DND-41 (cell line): ENCODE measurements at regions not wholly inside any gene's neighbourhood (a gene's known extent, or its start where the extent isn't known, plus 50 kb on each side); places are given as distances from the start of the nearest gene placed in this dataset.

Experiments used
- ATAC-seq: fragments of 200-7000 bp; cut with Tn5 transposase; 3 replicates; pipeline ENCODE4 v1.9.1; 2021; ENCODE audit warnings: low read depth; ENCODE audit not compliant: insufficient read depth
- DNase-seq: peaks from one replicate; pipeline ENCODE4 v3.0.0-alpha.2; 2020
- H2AFZ ChIP-seq: 2 replicates; pipeline ENCODE4 v1.6.0; 2012; ENCODE audit warnings: low read depth, low read length
- H3K27ac ChIP-seq: 2 replicates; pipeline ENCODE4 v1.5.1; 2012; ENCODE audit warnings: low read length, inconsistent platforms
- H3K27me3 ChIP-seq: fragments of 200-600 bp; sonication (generic); 2 replicates; pipeline ENCODE4 v1.6.0; 2012; ENCODE audit warnings: low read length, mild to moderate bottlenecking, inconsistent platforms; ENCODE audit not compliant: insufficient read depth, poor library complexity
- H3K36me3 ChIP-seq: 2 replicates; pipeline ENCODE4 v1.5.1; 2012; ENCODE audit warnings: low read length, inconsistent platforms; ENCODE audit not compliant: insufficient read depth
- H3K4me1 ChIP-seq: 2 replicates; pipeline ENCODE4 v1.5.1; 2012; ENCODE audit warnings: mild to moderate bottlenecking, low read length; ENCODE audit not compliant: insufficient read depth
- H3K4me2 ChIP-seq: 2 replicates; pipeline ENCODE4 v1.6.0; 2012; ENCODE audit warnings: mild to moderate bottlenecking, moderate library complexity, low read length, inconsistent platforms; ENCODE audit not compliant: insufficient read depth
- H3K4me3 ChIP-seq, 2 experiments: fragments of 200-600 bp in 1 of 2; shearing (Covaris generic) in 1 of 2; 2 replicates each; pipeline ENCODE4 v1.5.1; 2012 to 2016; ENCODE audit warnings: inconsistent platforms in 2 of 2, low read length in 2 of 2, mild to moderate bottlenecking in 2 of 2, low read depth in 1 of 2, moderate library complexity in 1 of 2
- H3K79me2 ChIP-seq: 2 replicates; pipeline ENCODE4 v1.6.0; 2012; ENCODE audit warnings: low read length, inconsistent platforms; ENCODE audit not compliant: insufficient read depth
- H3K9ac ChIP-seq: 2 replicates; pipeline ENCODE4 v1.6.0; 2012; ENCODE audit warnings: low read depth, mild to moderate bottlenecking, inconsistent platforms, low read length, moderate library complexity
- H3K9me3 ChIP-seq: 2 replicates; pipeline ENCODE4 v1.5.1; 2012; ENCODE audit warnings: low read length, moderate library complexity, mild to moderate bottlenecking, inconsistent platforms; ENCODE audit not compliant: insufficient read depth, severe bottlenecking
- H4K20me1 ChIP-seq: 2 replicates; pipeline ENCODE4 v1.6.0; 2012; ENCODE audit warnings: low read length; ENCODE audit not compliant: insufficient read depth
- EZH2 ChIP-seq: IDR thresholded peaks from 3 replicates; pipeline ENCODE4 v1.6.1; 2012; ENCODE audit warnings: borderline replicate concordance, low read depth, mild to moderate bottlenecking, moderate library complexity, low read length, inconsistent platforms; ENCODE audit not compliant: severe bottlenecking
- TF ChIP-seq, protein P1 (sequence below): IDR thresholded peaks from 2 replicates; pipeline ENCODE4 v1.5.1; 2012; ENCODE audit warnings: borderline replicate concordance, low read length, moderate library complexity, mild to moderate bottlenecking; ENCODE audit not compliant: poor library complexity, severe bottlenecking; ENCODE audit errors: extremely low read depth

DNA sequence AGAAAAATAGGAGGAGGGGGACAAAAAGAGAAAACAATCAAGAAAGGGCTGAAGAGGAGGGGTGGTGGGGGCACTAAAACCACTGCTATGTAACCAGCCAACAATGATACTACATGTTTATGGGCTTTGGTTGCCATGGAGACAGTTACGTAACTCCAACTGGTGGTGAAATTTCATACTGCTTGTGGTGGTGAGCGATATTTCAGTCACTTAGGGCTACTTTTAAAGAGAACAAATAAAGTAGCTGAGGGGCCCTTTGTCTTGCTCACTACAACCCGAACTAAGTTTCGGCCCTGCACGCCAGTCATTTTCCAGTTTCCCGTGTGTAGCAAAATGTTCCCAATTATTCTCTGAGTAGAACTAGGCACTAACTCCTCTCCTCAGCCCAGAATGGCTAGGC, 275.2 kb upstream of the EDA2R start:
- no peak overlapping the region for H3K27ac ChIP-seq
- no peaks in the 10 kb centered on the region for H3K36me3 ChIP-seq
- H3K79me2 ChIP-seq: no peaks in the 10 kb centered on the region
- H3K27me3 ChIP-seq: no peaks in the 10 kb centered on the region
- ATAC-seq: no peak
- H2AFZ ChIP-seq: no peak overlapping the region
- no peak overlapping the region for H3K4me2 ChIP-seq
- no peak overlapping the region for H3K4me3 ChIP-seq
- H4K20me1 ChIP-seq: no peaks in the 10 kb centered on the region
- DNase-seq: no peak
- no peaks in the 10 kb centered on the region for H3K9me3 ChIP-seq
- TF ChIP-seq, protein P1, sequence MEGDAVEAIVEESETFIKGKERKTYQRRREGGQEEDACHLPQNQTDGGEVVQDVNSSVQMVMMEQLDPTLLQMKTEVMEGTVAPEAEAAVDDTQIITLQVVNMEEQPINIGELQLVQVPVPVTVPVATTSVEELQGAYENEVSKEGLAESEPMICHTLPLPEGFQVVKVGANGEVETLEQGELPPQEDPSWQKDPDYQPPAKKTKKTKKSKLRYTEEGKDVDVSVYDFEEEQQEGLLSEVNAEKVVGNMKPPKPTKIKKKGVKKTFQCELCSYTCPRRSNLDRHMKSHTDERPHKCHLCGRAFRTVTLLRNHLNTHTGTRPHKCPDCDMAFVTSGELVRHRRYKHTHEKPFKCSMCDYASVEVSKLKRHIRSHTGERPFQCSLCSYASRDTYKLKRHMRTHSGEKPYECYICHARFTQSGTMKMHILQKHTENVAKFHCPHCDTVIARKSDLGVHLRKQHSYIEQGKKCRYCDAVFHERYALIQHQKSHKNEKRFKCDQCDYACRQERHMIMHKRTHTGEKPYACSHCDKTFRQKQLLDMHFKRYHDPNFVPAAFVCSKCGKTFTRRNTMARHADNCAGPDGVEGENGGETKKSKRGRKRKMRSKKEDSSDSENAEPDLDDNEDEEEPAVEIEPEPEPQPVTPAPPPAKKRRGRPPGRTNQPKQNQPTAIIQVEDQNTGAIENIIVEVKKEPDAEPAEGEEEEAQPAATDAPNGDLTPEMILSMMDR: no peak
- TF ChIP-seq EZH2: no peak
- H3K4me1 ChIP-seq: no peaks in the 10 kb centered on the region
- no peak overlapping the region for H3K9ac ChIP-seq

DNA sequence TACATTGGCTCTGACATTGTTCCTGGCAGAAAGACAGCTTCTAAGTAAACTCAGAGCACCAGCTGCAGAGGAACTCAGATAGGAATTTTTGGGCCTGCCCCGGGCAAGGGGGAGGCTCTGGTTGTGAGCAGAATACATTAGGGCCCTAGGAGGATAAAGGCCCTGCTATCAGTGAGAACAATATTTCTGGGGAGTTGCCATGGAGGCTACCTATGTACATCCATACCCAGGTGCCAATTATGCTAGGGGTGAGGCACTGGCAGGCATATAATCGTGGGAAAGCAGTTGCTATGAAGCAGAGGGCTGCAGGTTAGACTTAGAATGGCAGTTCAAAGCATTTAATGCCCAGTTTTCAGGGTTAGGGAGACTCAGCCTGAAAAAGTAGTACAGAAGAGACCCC, 273.5 kb upstream of the EDA2R start:
- H3K4me2 ChIP-seq: no peak overlapping the region
- no peaks in the 10 kb centered on the region for H4K20me1 ChIP-seq
- H3K36me3 ChIP-seq: no peaks in the 10 kb centered on the region
- ATAC-seq (no peak), DNase-seq (no peak)
- H3K27me3 ChIP-seq: no peaks in the 10 kb centered on the region
- H3K9ac ChIP-seq: no peak overlapping the region
- no peaks in the 10 kb centered on the region for H3K4me1 ChIP-seq
- H3K27ac ChIP-seq: no peak overlapping the region
- H2AFZ ChIP-seq: no peak overlapping the region
- TF ChIP-seq, protein P1: no peak
- TF ChIP-seq EZH2: no peak
- H3K4me3 ChIP-seq: no peak overlapping the region
- H3K79me2 ChIP-seq: no peaks in the 10 kb centered on the region
- H3K9me3 ChIP-seq: no peaks in the 10 kb centered on the region

DNA sequence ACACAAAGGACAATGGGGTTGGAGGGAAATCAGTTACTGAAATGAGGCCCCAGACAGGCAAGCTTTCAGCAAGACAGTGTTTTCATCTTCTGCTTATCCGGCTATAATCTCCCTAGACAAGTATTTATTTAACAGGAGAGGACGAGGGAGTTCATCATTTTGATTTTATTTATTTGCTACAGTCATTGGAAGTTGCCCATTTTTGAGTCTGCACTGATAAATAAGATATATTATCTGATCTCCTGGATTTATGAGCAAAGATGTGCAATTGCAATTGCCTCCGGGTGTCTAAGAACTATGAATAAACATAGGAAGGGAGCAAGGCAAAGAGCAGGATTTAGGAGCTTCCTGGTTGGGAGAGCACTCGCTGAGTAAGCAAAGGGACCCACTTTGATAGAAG, 263.2 kb upstream of the EDA2R start:
- Histone ChIP-seq H4K20me1 (no peaks in the 10 kb centered on the region), H3K27ac (no peak overlapping the region), H3K4me3 (no peak overlapping the region), H3K4me2 (no peak overlapping the region), H3K36me3 (no peaks in the 10 kb centered on the region), H3K4me1 (no peaks in the 10 kb centered on the region), H3K79me2 (no peaks in the 10 kb centered on the region), H3K9ac (no peak overlapping the region), H2AFZ (no peak overlapping the region), H3K27me3 (no peaks in the 10 kb centered on the region), H3K9me3 (no peaks in the 10 kb centered on the region)
- ATAC-seq: no peak
- no peak for DNase-seq
- TF ChIP-seq EZH2: no peak
- TF ChIP-seq, protein P1: no peak

DNA sequence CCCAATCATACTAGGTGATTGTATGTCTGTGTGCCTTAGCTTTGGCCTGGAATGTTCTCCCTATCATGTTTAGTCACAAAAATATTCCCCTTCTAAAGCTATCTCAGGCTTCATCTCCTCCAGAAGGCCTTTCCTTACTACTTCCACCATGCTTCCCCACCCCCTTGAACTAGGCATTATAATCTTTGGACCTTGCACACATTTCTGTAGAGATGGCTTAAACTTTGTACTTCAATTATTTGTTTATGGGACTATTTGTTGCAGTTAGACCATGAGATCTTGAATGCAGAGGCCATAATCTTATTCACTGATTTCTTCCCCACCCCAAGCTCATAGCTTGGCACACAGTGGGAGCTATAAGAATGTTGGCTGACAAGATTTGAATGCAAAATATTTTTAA, 262.0 kb upstream of the EDA2R start:
- Histone ChIP-seq H3K27ac (no peak overlapping the region), H2AFZ (no peak overlapping the region), H4K20me1 (no peaks in the 10 kb centered on the region), H3K9ac (no peak overlapping the region), H3K27me3 (no peaks in the 10 kb centered on the region), H3K9me3 (no peaks in the 10 kb centered on the region), H3K79me2 (no peaks in the 10 kb centered on the region), H3K4me2 (no peak overlapping the region), H3K4me3 (no peak overlapping the region), H3K4me1 (no peaks in the 10 kb centered on the region), H3K36me3 (no peaks in the 10 kb centered on the region)
- TF ChIP-seq, protein P1: no peak
- no peak for TF ChIP-seq EZH2
- no peak for DNase-seq
- ATAC-seq: no peak
